Epithelial cell of proximal tubule (primary cell): ENCODE measurements at regions not wholly inside any gene's neighbourhood (a gene's known extent, or its start where the extent isn't known, plus 50 kb on each side); places are given as distances from the start of the nearest gene placed in this dataset.

Experiments used
- DNase-seq: peaks from one replicate; pipeline ENCODE4 v3.0.0-alpha.2; 2011; ENCODE audit warnings: low read depth
- H3K4me3 ChIP-seq: 2 replicates; pipeline ENCODE4 v1.5.1; 2011; ENCODE audit warnings: low read depth, mild to moderate bottlenecking, low read length
- TF ChIP-seq, protein P1 (sequence below): conservative IDR thresholded peaks from 2 replicates; pipeline ENCODE4 v1.5.1; 2012; ENCODE audit warnings: low read depth, mild to moderate bottlenecking, low read length

DNA sequence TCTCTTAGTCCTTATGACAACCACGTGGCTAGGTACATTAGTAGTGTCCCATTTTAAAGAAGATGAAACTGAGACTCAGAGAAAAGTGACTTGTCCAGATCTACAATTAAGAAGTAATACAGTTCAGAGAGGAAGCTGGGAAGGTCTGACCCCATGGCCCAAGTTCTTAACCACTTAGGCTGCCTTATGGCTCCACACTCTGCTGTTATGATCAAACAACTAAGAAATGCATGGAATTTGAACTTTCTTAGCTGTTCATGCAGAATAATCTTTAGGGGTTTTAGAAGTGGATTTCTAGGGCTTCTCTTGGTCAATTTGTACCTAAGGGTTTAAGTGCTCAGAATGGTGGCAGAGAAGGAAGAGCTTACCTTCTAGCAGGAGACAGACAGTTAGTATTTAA is 128.0 kb upstream of the MSX2 start:
- peak; percentile 30 for DNase-seq
- TF ChIP-seq, protein P1, sequence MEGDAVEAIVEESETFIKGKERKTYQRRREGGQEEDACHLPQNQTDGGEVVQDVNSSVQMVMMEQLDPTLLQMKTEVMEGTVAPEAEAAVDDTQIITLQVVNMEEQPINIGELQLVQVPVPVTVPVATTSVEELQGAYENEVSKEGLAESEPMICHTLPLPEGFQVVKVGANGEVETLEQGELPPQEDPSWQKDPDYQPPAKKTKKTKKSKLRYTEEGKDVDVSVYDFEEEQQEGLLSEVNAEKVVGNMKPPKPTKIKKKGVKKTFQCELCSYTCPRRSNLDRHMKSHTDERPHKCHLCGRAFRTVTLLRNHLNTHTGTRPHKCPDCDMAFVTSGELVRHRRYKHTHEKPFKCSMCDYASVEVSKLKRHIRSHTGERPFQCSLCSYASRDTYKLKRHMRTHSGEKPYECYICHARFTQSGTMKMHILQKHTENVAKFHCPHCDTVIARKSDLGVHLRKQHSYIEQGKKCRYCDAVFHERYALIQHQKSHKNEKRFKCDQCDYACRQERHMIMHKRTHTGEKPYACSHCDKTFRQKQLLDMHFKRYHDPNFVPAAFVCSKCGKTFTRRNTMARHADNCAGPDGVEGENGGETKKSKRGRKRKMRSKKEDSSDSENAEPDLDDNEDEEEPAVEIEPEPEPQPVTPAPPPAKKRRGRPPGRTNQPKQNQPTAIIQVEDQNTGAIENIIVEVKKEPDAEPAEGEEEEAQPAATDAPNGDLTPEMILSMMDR = no peak
- no peak overlapping the region for H3K4me3 ChIP-seq

GRCh38 chr5:174599992-174600391 is 124.4 kb upstream of the MSX2 start:
- TF ChIP-seq, protein P1 = no peak
- DNase-seq = no peak
- no peak overlapping the region for H3K4me3 ChIP-seq

- H3K4me3 ChIP-seq = no peak overlapping the region
- TF ChIP-seq, protein P1 = no peak
- DNase-seq = peak; percentile 73
Measured at GRCh38 chr5:174601946-174602345, 122.4 kb upstream of the MSX2 start.

DNA sequence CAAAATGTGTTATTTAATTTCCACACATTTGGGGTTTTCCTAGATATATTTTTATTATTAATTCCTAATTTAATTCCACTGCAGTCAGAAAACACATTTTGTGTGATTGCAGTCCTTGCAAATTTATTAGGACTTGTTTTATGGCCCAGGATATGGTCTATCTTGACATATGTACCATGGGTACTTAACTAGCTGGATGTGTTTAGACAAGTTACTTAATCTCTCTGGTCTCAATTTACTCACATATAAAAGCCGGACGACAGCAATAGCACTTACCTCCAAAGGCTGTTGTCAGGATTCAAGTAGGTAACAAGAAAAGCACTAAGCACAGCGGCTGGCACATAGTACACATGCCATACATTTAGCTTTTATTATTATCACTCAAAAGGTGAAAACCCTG is 118.2 kb upstream of the MSX2 start:
- TF ChIP-seq, protein P1 = no peak
- H3K4me3 ChIP-seq = no peak overlapping the region
- no peak for DNase-seq

GRCh38 chr5:174606646-174607045 is 117.7 kb upstream of the MSX2 start:
- H3K4me3 ChIP-seq = no peak overlapping the region
- TF ChIP-seq, protein P1 = no peak
- no peak for DNase-seq

DNA sequence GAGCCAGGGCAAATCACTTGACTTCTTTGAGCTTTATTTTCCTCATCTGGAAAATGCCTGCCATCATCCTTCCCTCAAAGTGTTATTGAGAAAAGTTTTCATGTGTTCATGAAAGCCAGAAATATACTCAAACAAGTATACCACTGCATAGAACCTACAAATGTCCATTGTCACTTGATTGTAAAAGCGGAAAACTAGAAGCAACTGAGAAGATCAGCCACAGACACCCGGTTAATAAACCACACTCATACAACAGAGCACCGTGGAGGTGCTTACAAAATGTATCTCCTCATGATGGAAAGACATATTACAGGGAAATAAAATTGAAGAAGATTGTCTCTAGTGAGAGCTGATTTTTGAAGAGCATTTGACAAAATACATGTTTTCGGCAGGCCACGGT is 117.2 kb upstream of the MSX2 start:
- no peak for DNase-seq
- TF ChIP-seq, protein P1 = no peak
- H3K4me3 ChIP-seq = no peak overlapping the region

DNA sequence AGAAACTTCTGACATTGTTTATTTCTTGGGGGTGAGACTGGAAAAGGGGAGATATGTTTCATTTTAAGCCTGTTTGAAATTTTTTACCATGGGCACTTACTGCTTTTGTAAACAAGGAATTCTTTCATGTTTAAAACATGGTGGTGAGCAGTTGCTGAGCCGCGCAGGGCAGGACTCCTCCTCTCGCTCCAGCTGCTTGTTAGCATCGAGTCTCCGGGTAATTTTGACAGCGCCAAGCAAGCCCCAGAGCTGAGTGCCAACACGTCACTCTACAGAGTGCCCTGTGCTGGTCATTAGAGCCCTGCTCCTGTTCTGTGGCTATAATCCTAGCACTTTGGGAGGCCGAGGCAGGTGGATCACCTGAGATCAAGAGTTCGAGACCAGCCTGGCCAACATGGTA is 116.5 kb upstream of the MSX2 start:
- TF ChIP-seq, protein P1 = no peak
- H3K4me3 ChIP-seq = no peak overlapping the region
- no peak for DNase-seq
